ENCODE measurements at regions not wholly inside any gene's neighbourhood (a gene's known extent, or its start where the extent isn't known, plus 50 kb on each side); places are given as distances from the start of the nearest gene placed in this dataset.
"Not testable (repeated sequence)": the region's sequence is repeated elsewhere in the genome, so short reads cannot be mapped to it uniquely, and the experiment has no call there.

DNA sequence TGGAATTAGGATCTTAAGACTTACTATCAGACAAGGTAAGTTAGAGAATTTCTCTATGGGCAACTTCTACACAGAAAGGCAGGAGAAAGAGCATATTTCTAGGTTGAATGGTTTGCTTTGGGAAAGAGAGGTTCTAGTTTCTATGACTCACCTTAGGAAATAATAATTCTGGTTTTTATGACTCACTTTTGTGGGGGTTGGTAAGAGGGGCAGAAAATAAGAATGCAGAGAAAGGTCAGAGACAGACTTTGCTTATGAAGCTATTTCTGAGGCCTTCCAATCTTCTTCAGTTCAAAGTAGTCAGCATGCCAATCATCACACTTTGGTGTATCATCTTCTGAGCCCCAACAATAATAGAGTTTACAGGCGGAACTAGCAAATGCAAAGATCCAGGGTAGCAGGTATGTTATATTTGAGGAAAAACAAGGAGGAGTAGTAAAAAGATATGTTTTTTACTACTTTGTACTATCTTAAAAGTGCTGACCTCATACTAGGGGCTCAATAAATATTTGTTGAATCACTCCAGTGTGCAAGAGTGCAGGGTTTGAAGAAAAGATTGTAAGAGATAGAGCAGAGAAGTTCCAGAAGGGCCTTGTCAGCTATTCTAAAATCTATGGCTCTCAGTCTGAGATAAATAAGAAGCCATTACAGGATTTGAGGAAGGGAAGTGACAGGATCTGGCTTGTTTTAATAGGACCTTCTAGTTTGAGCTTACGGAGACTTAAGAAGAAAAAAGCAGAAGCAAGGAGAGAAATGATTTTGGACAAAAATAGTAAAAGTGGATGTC lies 56.7 kb upstream of the LRFN5 start:
- no peak for DNase-seq (ENCODE audit: low spot score)

DNA sequence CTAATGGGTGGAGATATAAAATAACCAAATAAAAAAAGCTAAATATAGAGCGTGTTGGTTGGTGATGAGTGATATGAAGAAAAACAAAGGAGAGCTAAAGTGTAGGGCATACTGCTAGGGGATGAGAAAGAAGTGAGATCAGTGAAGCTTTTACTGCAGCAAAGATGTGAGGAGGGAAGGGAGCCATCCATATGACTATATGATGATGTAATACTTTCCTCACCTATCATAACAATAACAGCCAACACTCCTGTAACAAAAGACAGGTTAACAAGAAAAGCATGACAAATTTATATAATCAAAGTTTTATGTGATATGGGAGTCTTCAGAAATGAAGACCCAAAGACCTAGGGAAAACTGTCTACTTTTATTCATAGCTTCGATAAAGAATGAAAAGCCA lies 57.4 kb upstream of the LRFN5 start:
- DNase-seq (ENCODE audit: low spot score): no peak

DNA sequence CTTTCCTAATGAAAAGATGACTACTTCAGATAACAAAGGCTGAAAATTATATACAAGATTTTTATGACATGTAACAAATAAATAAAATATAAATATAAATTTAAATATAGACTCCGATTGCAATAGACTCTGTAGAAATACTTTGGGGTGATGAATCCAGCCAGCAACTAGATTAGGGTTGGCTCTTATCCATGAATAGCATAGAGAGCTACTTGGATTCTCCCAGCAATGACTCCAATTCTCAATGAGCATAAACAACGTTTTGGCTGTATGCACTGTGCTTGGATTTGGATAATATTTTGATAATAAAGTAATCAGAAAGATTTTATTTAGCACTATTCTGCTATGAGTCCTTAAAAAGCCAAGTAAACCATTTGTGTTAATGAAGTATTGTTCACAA lies 58.0 kb upstream of the LRFN5 start:
- no peak for DNase-seq (ENCODE audit: low spot score)

DNA sequence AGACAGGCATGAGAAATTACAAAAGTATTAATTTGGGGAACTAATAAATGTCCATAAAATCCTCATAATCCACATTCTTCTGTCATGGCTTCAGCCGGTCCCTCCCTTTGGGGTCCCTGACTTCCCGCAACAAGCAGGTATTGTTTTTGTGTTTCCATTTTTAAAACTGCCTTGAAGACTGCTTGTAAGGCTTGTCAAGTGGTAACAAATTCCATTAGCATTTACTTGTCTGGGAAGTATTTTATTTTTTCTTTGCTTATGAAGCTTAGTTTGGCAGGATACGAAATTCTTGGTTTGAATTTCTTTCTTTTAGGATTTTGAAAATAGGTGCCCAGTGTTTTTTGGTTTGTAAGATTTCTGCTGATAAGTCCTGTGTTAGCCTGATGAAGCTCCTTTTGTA lies 65.3 kb upstream of the LRFN5 start:
- no peak for DNase-seq (ENCODE audit: low spot score)

- no peak for DNase-seq (ENCODE audit: low spot score)
Observed at GRCh38 chr14:41532255-41532654, 74.4 kb upstream of the LRFN5 start.

- no peak for DNase-seq (ENCODE audit: low spot score)
Observed at GRCh38 chr14:41521891-41522290, 84.8 kb upstream of the LRFN5 start.

DNA sequence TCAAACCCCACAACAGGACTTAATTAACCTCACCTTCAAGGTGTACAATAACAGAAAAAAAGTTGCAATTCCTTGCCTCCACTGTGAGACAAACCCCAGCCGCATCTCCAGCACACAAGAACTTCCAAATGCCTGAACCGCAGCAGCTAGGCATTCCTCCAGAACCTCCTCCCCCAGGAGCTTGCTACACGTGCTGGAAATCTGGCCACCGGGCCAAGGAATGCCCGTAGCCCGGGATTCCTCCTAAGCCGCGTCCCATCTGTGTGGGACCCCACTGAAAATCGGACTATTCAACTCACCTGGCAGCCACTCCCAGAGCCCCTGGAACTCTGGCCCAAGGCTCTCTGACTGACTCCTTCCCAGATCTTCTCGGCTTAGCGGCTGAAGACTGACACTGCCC lies 88.6 kb upstream of the LRFN5 start:
- DNase-seq (ENCODE audit: low spot score): not testable (repeated sequence)

DNA sequence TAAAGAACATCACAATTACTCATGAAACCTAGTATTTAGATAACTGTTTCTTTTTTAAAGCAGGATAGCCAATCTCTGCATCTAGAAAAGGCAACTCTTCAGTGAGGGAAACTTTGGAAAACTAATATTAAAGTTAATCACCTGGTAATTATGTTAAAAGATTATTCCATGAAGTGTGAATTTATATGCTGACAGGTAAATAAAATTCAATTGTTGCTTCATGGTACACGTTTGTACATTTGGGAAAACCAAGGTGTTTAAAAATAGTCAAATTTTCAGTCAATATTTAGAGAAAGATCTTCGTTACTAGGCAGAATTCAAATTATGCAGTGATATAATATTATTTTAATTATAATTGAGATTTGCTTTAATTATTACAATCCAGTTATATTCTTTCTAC lies 100.1 kb upstream of the LRFN5 start:
- no peak for DNase-seq (ENCODE audit: low spot score)

DNA sequence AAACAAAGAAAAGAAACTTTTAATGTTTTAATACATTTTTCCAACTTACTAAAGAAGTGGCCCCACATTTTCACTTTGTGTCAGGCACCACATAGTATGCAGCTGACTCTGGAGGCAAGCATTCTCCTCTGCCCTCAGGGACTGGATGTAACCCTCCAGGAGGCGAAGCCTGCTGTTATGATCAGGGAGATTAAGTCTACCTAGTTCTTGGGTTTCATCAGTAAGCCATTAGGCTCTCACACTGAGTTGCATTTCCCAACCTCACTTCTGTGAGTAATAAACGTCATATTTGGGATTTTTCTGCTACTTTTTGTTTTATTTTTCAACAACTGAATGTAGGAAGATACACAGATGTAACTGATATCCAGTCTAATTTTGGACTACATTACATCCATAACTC lies 101.2 kb upstream of the LRFN5 start:
- DNase-seq (ENCODE audit: low spot score): no peak

DNA sequence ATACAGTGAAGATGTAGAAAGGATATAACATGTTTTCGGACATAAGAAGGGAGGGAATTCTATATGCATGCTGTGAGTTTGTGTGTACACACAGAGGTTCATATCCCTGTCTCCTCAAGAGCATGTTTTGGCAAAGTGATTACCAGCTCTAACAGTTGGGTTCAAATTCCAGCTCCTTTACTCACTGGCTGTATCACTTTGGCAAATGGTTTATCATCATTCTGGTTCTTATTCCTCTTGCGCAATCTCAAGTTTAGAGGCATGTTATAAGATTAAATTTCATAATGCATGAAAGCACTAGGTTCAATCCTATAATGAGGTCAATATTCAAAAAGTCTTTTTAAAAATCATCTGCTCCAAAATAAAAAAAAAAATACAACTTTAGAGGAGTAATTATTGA lies 107.7 kb upstream of the LRFN5 start:
- DNase-seq (ENCODE audit: low spot score): no peak

DNA sequence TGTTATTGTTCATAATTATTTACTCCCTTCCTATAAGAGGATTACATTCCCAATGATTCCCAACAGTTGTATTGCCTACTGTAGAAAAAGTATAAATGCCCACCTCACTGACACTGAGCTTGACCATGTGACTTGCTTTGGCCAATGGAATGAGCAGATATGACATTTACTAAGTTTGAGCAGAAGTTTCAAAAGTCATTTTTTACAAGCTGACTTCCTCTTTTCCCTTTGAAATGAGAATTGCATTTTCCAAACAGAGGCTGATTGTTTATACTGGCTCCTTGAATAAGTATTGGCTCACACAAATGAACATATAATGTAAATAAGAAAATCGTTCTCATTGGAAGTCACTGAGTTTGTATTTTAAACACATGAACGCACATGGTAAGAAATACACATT lies 116.4 kb upstream of the LRFN5 start:
- no peak for DNase-seq (ENCODE audit: low spot score)

- DNase-seq (ENCODE audit: low spot score): no peak
Observed at GRCh38 chr14:41489315-41489972, 117.2 kb upstream of the LRFN5 start.

DNA sequence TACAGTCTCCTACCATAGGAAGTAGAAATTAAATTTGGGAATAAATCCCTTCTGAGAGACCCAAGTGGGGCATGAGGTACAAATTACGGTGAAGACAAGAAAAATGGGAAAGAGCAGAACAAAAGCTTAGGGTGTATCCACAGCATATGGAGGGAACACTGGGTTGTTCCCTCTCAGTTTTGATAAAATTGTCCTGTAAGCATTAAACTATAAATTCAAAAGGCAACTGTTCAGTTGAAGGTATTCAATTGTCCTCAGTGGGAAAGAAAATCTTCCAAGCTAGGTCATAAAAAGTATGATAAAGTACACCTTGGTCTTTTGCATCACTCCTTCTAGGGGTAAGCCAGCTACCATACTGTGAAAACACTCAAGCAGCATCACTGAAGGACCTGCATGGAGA lies 118.3 kb upstream of the LRFN5 start:
- no peak for DNase-seq (ENCODE audit: low spot score)

DNA sequence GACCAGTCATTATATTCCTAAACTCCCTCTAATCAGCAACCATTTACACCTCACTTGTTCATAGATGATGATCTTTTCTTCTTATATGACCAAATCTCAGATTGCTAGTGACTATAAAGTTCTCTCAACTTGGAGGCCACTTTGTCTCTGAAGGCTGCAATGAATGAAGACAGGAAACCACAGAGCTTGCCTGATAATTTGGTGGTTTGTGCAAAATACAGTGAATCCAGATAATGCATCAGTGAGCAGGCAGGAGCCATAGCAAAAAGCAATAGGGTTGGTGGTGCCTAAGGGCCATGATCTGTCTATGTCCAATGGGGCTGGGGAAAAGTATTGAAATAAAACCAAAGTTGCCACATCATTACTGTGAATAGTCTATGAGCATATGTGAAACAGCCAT lies 123.8 kb upstream of the LRFN5 start:
- no peak for DNase-seq (ENCODE audit: low spot score)

GRCh38 chr14:41476526-41476925 lies 130.2 kb upstream of the LRFN5 start:
- no peak for DNase-seq (ENCODE audit: low spot score)

- DNase-seq (ENCODE audit: low spot score): no peak
Observed at GRCh38 chr14:41461380-41461779, 145.3 kb upstream of the LRFN5 start.

DNA sequence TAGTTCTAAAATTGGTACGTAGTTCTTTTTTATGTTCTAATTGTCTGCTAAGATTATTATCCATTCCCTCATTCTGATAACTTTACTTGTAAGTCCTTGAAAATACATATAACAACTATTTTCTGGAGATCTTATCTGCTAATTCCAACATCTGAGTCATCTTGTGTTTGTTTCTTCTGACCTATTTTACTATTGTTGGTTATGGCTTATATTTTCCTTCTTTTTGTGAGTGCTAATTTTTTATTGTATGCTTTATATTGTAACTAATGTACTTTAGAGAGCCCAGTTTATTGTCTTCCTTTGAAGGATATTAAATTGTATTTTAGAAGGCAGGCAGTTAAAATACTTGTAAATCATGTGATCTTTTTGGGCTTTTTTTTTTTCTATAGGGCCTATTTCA lies 149.3 kb upstream of the LRFN5 start:
- no peak for DNase-seq (ENCODE audit: low spot score)

DNA sequence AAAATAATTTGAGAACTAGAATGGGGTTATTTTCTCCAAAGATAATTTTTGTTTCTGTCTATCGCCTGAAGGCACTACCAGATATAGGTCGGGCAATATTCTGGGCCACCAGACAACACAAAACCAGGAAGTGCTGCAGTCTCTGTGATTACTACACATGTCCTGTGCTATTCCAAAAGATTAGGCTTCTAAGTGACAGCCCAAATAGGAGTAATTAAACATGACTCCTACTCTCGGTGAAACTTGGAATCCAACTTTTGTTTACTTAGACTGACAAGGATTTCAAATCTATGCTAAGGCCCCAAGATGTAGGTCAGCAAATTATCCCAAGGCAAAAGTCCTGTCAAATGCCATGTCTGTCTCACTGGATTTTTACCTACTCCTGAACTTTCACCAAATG lies 157.6 kb upstream of the LRFN5 start:
- no peak for DNase-seq (ENCODE audit: low spot score)

DNA sequence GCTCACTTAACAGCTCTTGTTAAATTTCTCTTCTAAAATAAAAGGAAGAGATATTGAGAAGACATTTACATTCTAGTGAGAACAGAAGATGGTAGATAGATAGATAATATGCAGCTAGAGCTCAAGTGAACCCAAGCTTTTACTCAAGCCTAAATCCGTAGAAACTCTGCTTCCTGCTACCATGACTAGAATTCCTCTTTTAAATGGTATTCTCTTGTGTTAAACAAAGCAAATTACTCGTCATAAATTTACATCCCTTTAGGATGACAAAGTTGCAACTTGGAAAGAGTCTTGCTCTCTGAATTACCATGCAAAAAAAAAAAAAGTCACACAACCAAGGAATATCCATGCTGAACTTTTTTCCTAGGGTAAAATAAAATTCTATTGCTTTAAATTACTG lies 160.7 kb upstream of the LRFN5 start:
- no peak for DNase-seq (ENCODE audit: low spot score)

DNA sequence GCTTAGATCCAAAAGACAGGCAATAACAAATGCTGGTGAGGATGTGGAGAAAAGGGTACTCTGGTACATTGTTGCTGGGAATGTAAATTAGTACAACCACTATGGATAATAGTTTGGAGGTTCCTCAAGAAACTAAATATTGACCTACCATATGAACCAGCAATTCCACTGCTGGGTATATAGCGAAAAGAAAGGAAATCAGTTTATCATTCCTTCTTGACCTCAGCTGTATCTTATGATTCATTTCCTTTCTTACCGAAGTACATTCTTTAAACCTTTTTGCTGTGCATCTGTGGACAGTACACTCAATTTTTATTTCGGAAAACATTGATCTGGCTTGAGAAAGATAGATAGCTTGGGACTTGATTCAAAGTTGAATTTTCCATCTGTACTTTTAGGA lies 183.2 kb upstream of the LRFN5 start:
- DNase-seq (ENCODE audit: low spot score): no peak

GRCh38 chr14:41421308-41421707 lies 185.4 kb upstream of the LRFN5 start:
- DNase-seq (ENCODE audit: low spot score): not testable (repeated sequence)

DNA sequence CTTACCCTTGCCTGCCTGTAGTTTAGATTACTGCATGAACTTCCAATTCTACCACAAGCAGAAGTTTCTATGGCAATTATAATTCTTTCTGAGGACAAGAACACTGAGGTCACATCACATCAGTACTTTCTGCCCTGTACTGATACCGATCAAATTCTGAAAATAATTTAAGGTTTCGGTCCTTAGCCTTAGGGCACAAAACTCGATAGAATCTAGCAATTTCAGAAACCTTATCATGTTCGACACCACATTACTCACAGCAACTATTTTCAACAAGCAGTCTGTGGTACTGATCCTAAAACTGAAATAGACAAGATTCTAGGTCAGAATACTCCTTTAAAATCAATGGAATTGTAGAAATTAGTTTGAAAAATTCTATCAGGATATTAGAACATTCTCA lies 187.0 kb upstream of the LRFN5 start:
- no peak for DNase-seq (ENCODE audit: low spot score)

DNA sequence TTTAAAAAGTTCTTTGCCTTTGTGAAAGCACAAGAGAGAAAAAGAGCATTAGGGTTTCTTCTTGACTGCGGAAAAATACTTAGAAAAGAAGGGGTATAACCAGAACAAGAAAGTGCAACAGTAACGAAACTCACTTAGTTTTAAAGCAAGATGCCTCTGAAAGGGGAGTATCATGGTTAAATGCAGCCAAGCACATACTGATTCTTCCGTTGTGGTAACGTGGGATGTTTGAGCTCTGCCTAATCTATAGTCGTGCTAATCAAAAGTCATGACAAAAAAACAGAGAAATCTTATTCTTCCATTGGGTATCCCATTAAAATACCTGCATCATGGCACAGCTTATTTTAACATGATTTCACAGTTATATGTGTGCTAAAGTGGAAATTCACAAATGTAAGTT lies 187.8 kb upstream of the LRFN5 start:
- no peak for DNase-seq (ENCODE audit: low spot score)

DNA sequence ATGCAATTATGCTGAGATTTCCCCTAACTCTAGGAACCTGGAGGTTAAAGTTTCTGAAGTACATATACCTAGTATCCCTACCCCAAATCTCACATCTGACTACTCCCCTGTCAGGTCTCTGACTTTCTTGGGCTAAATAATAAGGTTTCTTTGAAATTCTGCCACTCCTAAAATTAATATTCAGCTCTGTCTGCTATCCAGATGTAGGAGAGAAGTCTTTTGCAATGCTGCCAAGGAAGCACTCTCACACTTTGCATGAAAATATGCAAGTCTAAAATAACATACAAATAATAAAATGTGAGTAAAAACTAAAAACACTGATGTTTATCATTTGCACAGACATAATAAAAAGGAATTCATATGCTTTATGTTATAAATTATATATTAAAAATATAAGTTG lies 196.9 kb upstream of the LRFN5 start:
- DNase-seq (ENCODE audit: low spot score): no peak
